T-helper 2 cell treated with Interferon-gamma antibody and Interleukin-4, amounts not matched to agents 5 μg/mL and 100 μg/mL, for 36 hours (primary cell): ENCODE measurements at regions not wholly inside any gene's neighbourhood (a gene's known extent, or its start where the extent isn't known, plus 50 kb on each side); places are given as distances from the start of the nearest gene placed in this dataset.
"Not testable (repeated sequence)": the region's sequence is repeated elsewhere in the genome, so short reads cannot be mapped to it uniquely, and the experiment has no call there.

Source experiments
- DNase-seq: peaks from one replicate; pipeline ENCODE4 v3.0.0; 2021; ENCODE audit warnings: low spot score
- H3K27ac Mint-ChIP-seq: one replicate; pipeline ENCODE4 v1.8.0; 2021; ENCODE audit warnings: mild to moderate bottlenecking, mixed read lengths
- H3K27me3 Mint-ChIP-seq: one replicate; pipeline ENCODE4 v1.8.0; 2021; ENCODE audit warnings: low read depth, mixed read lengths
- H3K36me3 Mint-ChIP-seq: one replicate; pipeline ENCODE4 v1.8.0; 2021; ENCODE audit warnings: low read depth, mixed read lengths
- H3K4me1 Mint-ChIP-seq: one replicate; pipeline ENCODE4 v1.8.0; 2021; ENCODE audit warnings: low read depth, mixed read lengths
- H3K4me3 Mint-ChIP-seq: one replicate; pipeline ENCODE4 v1.8.0; 2022; ENCODE audit warnings: mild to moderate bottlenecking, moderate library complexity, mixed read lengths
- H3K9me3 Mint-ChIP-seq: one replicate; pipeline ENCODE4 v1.8.0; 2021; ENCODE audit warnings: mixed read lengths

DNA sequence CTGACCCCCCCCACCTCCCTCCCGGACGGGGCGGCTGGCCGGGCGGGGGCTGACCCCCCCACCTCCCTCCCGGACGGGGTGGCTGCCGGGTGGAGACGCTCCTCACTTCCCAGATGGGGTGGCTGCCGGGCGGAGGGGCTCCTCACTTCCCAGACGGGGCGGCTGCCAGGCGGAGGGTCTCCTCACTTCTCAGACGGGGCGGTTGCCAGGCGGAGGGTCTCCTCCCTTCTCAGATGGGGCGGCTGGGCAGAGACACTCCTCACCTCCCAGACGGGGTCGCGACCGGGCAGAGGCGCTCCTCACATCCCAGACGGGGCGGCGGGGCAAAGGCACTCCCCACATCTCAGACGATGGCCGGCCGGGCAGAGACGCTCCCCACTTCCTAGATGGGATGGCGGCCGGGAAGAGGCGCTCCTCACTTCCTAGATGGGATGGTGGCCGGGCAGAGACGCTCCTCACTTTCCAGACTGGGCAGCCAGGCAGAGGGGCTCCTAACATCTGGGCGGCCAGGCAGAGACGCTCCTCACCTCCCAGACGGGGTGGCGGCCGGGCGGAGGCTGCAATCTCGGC is 597.6 kb downstream of the ZEB2 start:
- not testable (repeated sequence) for DNase-seq, H3K27ac Mint-ChIP-seq, H3K36me3 Mint-ChIP-seq, H3K27me3 Mint-ChIP-seq, H3K4me1 Mint-ChIP-seq, H3K4me3 Mint-ChIP-seq
- H3K9me3 Mint-ChIP-seq = peaks cover 17% of the 10 kb centered on the region

GRCh38 chr2:143918465-143918989 is 601.4 kb downstream of the ZEB2 start:
- no peak for DNase-seq
- Mint-ChIP-seq H3K4me3 (no peak overlapping the region), H3K36me3 (no peaks in the 10 kb centered on the region), H3K27ac (no peak overlapping the region), H3K9me3 (peaks cover 19% of the 10 kb centered on the region), H3K4me1 (no peaks in the 10 kb centered on the region), H3K27me3 (no peaks in the 10 kb centered on the region)

GRCh38 chr2:143916781-143917180 is 603.1 kb downstream of the ZEB2 start:
- Mint-ChIP-seq H3K27me3 (no peaks in the 10 kb centered on the region), H3K4me3 (no peak overlapping the region), H3K27ac (no peak overlapping the region), H3K9me3 (peaks cover 19% of the 10 kb centered on the region), H3K4me1 (no peaks in the 10 kb centered on the region), H3K36me3 (no peaks in the 10 kb centered on the region)
- DNase-seq = no peak

DNA sequence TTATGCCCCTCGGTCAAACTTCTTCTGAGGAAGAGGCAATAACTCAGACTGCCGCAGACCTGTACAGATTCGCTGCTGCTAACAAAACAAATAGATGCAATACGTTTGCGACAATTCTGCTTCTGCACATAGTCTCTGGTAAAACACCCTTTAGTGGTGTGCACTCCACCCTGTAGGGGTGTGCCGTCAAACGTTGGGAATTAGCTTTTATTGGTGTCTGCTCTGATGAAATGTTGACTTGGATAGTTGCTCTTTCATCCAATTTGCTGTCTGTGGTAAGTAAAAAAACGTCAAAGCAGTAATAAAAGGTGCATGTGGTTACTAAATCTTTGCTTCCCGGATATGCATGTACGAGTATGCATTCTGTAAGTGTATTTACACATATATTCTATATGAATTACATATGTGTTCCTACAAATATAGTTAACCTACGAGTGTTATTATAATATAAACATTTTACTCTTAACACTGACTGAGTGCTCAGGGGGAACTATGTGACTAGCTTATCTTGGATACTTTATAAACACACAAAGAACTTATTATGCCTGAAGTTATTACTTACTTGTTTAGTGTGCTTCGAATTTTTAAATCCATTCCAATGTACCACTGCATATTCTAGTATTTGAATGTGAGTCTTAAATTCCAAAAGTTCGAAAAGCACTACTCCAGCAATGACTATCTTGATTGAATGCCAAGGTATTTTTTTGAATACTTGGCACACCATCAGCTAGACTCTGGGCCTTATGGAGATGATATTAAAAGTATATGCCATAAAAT is 610.2 kb downstream of the ZEB2 start:
- no peaks in the 10 kb centered on the region for H3K9me3 Mint-ChIP-seq
- no peaks in the 10 kb centered on the region for H3K4me1 Mint-ChIP-seq
- no peak for DNase-seq
- no peaks in the 10 kb centered on the region for H3K36me3 Mint-ChIP-seq
- peaks cover 12% of the 10 kb centered on the region for H3K27me3 Mint-ChIP-seq
- H3K4me3 Mint-ChIP-seq = no peak overlapping the region
- H3K27ac Mint-ChIP-seq = no peak overlapping the region

- no peak overlapping the region for H3K27ac Mint-ChIP-seq
- no peaks in the 10 kb centered on the region for H3K4me1 Mint-ChIP-seq
Measured at GRCh38 chr2:143908843-143909242, 611.1 kb downstream of the ZEB2 start.

DNA sequence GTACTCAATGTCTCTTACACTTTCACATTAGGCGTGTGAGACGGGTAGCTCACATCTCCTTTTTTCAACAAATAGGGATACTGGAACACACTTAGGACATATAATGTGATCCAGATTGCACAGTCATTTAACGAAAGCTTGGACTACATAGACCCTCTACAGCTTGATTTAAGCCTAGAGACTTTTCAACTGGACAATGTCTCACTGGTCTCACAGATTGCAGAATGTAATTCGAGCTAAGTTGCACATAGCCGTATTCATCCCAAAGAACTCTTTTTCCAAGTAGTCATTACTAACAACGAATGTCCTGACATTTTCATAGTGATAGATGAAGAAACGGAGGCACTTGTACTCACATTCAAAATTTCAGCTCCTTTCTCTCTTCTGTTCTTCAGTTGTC is 612.1 kb downstream of the ZEB2 start:
- Mint-ChIP-seq H3K9me3 (no peaks in the 10 kb centered on the region), H3K36me3 (no peaks in the 10 kb centered on the region), H3K27me3 (peaks cover 16% of the 10 kb centered on the region), H3K27ac (no peak overlapping the region), H3K4me3 (no peak overlapping the region), H3K4me1 (no peaks in the 10 kb centered on the region)
- no peak for DNase-seq

More at GRCh38 chr2:143908843-143909242, 611.1 kb downstream of the ZEB2 start:
- Mint-ChIP-seq H3K4me3 (no peak overlapping the region), H3K27me3 (peaks cover 15% of the 10 kb centered on the region), H3K9me3 (no peaks in the 10 kb centered on the region), H3K36me3 (no peaks in the 10 kb centered on the region)
- DNase-seq = no peak

DNA sequence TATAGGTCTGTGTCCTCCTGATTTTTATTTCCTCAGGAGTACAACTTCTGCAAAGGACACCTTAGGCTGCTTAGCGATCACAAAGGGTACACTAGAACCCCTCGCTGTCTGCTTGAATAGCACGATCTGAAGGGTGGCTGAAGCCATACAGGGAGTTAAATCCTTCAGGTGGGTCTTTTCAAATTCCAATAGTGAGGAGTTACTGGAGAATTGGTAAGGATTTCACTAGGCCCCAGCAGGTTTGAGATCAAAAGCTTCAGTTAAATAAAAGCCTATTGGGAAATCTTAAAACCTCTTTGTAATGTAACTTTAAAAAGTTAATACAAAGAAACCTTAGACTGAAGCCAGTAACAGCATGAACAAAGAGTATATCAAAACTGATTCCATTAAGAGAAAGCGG is 613.1 kb downstream of the ZEB2 start:
- Mint-ChIP-seq H3K9me3 (no peaks in the 10 kb centered on the region), H3K27ac (no peak overlapping the region), H3K4me1 (no peaks in the 10 kb centered on the region), H3K36me3 (no peaks in the 10 kb centered on the region), H3K27me3 (peaks cover 16% of the 10 kb centered on the region), H3K4me3 (no peak overlapping the region)
- no peak for DNase-seq

DNA sequence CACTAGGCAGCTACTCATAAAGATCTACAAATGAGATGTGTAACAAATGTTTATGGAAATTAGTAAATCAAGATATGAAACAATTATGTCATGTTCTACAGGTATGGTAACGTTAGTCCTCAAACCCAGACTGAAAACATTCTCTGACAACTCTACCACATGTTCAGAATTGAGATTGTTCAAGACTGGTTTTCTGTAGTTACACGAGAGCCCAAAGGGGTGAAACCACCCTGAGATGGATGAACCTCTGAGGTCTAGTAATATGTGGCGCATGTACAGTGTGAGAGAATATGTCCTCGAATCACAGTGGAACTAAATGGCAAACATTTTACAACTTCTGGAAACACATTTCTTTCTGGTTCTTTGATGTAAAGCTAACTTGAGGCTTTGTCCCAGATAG is 614.3 kb downstream of the ZEB2 start:
- no peaks in the 10 kb centered on the region for H3K36me3 Mint-ChIP-seq
- H3K4me3 Mint-ChIP-seq = no peak overlapping the region
- H3K27ac Mint-ChIP-seq = no peak overlapping the region
- peaks cover 6% of the 10 kb centered on the region for H3K4me1 Mint-ChIP-seq
- H3K9me3 Mint-ChIP-seq = no peaks in the 10 kb centered on the region
- H3K27me3 Mint-ChIP-seq = peaks cover 16% of the 10 kb centered on the region
- no peak for DNase-seq

DNA sequence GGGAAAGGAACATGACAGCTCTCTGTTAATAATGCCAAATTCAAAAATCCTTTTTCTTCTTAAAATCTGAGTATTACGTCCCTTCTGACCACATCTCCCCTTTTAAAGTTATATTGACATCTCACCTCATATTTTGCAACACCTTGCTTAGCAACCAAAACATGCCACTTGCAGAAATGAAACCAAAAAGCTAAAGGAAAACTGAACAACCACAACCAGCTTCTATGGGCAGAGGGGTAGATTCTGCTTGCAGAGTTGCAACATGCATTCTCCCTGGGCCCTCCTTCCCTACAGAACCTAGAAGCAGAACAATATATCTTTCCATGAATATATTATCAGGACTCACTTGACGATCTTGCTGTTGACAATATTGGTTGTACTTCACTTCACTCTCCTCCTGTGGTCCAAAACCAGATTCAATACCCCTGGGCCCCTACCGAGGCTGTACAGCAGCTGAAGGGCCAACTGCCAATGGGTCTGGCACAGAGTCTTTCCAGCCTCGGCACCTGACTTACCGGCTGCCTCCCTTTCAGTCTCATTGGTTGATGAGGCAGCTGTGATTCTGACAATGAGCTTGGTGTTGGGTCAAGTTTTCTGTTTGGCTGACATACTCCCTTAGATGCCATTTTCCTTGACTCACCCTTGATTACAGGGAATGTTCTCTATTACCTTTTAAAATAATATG is 616.6 kb downstream of the ZEB2 start:
- H3K4me3 Mint-ChIP-seq = no peak overlapping the region
- no peaks in the 10 kb centered on the region for H3K9me3 Mint-ChIP-seq
- no peaks in the 10 kb centered on the region for H3K36me3 Mint-ChIP-seq
- peaks cover 15% of the 10 kb centered on the region for H3K27me3 Mint-ChIP-seq
- peaks cover 6% of the 10 kb centered on the region for H3K4me1 Mint-ChIP-seq
- no peak for DNase-seq
- no peak overlapping the region for H3K27ac Mint-ChIP-seq

DNA sequence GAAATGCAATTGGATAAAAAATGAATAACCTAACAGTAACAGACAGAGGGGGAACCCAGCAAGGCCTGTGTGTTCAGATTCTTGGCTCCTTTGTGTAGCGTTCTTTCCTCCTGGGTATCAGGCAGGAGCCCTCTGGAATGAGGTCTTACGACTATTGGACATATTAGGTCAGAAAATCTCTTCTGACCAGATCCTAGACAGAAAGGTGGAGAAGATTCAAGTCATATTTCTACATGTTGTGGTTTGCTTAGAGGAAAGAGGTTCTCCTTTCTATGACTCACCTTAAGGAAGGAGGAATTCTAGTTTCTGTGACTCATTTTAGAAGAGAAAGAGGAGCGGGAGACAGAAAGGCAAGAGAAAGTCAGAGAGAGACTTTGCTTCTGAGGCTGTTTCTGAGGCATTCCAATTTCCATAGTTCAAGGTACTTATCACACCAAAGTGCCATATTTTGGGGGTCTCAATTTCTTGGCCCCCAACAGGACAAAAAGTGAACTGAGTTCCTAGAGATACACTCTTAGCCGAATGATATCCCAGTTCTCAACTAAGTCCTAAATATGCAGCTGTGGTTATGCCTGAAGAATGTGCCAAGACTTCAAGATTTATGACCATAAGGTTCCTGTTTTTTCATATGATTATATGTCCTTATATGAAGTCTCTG is 618.6 kb downstream of the ZEB2 start:
- H3K36me3 Mint-ChIP-seq = no peaks in the 10 kb centered on the region
- H3K27me3 Mint-ChIP-seq = peaks cover 15% of the 10 kb centered on the region
- no peak overlapping the region for H3K4me3 Mint-ChIP-seq
- no peak overlapping the region for H3K27ac Mint-ChIP-seq
- no peaks in the 10 kb centered on the region for H3K9me3 Mint-ChIP-seq
- no peak for DNase-seq
- peaks cover 6% of the 10 kb centered on the region for H3K4me1 Mint-ChIP-seq

- Mint-ChIP-seq H3K4me1 (peaks cover 6% of the 10 kb centered on the region), H3K27ac (no peak overlapping the region), H3K9me3 (no peaks in the 10 kb centered on the region), H3K36me3 (no peaks in the 10 kb centered on the region), H3K27me3 (peaks cover 10% of the 10 kb centered on the region), H3K4me3 (no peak overlapping the region)
- no peak for DNase-seq
Measured at GRCh38 chr2:143899987-143900386, 619.9 kb downstream of the ZEB2 start.

GRCh38 chr2:143893371-143893770 is 626.5 kb downstream of the ZEB2 start:
- peaks cover 10% of the 10 kb centered on the region for H3K27me3 Mint-ChIP-seq
- H3K36me3 Mint-ChIP-seq = no peaks in the 10 kb centered on the region
- no peaks in the 10 kb centered on the region for H3K4me1 Mint-ChIP-seq
- no peaks in the 10 kb centered on the region for H3K9me3 Mint-ChIP-seq
- no peak for DNase-seq
- H3K27ac Mint-ChIP-seq = no peak overlapping the region
- H3K4me3 Mint-ChIP-seq = no peak overlapping the region

GRCh38 chr2:143891879-143892308 is 628.0 kb downstream of the ZEB2 start:
- no peak for DNase-seq
- Mint-ChIP-seq H3K27me3 (peaks cover 12% of the 10 kb centered on the region), H3K4me1 (no peaks in the 10 kb centered on the region), H3K36me3 (no peaks in the 10 kb centered on the region), H3K9me3 (no peaks in the 10 kb centered on the region), H3K4me3 (no peak overlapping the region), H3K27ac (no peak overlapping the region)

GRCh38 chr2:143890798-143891197 is 629.1 kb downstream of the ZEB2 start:
- no peaks in the 10 kb centered on the region for H3K4me1 Mint-ChIP-seq
- DNase-seq = no peak
- H3K27ac Mint-ChIP-seq = no peak overlapping the region
- H3K9me3 Mint-ChIP-seq = no peaks in the 10 kb centered on the region
- peaks cover 8% of the 10 kb centered on the region for H3K27me3 Mint-ChIP-seq
- H3K4me3 Mint-ChIP-seq = no peak overlapping the region
- H3K36me3 Mint-ChIP-seq = no peaks in the 10 kb centered on the region
